ENCODE measurements at regions not wholly inside any gene's neighbourhood (a gene's known extent, or its start where the extent isn't known, plus 50 kb on each side); places are given as distances from the start of the nearest gene placed in this dataset.

DNA sequence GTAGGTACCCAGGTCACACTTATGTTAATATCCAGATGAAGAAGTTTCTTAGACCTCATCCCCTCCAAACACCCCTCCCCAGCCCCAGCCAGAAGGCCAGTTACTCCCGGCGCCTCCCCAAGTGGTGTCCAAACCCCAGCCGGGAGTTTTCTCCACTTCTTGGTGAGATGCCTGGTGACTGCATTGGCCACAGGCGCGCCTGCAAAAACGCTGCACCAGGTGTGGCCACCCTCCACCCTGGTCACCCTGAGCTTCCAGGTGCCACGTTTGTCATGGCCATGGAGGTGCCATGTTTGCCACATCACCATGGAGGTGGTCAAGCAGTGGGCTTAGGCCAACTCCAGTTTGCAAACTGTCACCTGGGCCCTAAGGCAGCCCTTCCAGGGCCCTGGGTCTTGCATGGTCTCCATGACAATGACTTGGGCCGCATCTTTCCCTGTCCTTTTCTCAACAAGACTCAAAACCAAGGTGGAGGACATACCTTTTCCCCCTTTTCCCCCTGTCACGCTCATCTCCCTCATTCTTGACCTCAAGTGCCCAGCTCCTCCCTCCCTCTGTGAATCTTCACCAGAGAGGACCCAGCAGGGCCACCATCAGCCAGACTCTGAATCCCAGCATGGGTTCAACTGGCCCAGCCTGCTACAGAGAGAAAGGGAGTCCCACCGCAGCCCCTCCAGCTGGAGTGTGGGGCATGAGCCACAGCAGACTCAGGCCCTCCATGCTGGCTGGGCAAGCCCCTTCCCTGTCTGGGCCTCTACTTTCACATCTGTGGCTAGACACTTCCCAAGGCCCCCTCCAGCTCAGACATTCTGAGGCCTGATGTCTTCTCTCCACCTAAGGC is 125.9 kb upstream of the ZBTB40 start:
- H3K4ac ChIP-seq (ENCODE audit: low read depth, low read length) = no peak overlapping the region
- H3K79me2 ChIP-seq (ENCODE audit: control insufficient read depth, insufficient read depth, low read length) = no peaks in the 10 kb centered on the region
- no peak overlapping the region for H2BK15ac ChIP-seq (replicated peaks; ENCODE audit: low read depth)
- H2BK5ac ChIP-seq (ENCODE audit: low read length) = no peak overlapping the region
- H3K4me1 ChIP-seq (ENCODE audit: control insufficient read depth, low read depth, low read length) = no peaks in the 10 kb centered on the region
- H3K18ac ChIP-seq (ENCODE audit: low read length) = no peak overlapping the region
- no peak overlapping the region for H3K4me2 ChIP-seq (ENCODE audit: low read length)
- H3K27ac ChIP-seq (ENCODE audit: low read depth, low read length) = no peak overlapping the region
- no peak overlapping the region for H4K5ac ChIP-seq (ENCODE audit: low read length)
- no peaks in the 10 kb centered on the region for H3K36me3 ChIP-seq (ENCODE audit: control insufficient read depth, insufficient read depth, low read length)
- H3K9ac ChIP-seq (ENCODE audit: low read length) = no peak overlapping the region
- no peak overlapping the region for H2AK5ac ChIP-seq (ENCODE audit: low read length)
- H3K23ac ChIP-seq (ENCODE audit: low read length) = no peak overlapping the region
- no peaks in the 10 kb centered on the region for H3K79me1 ChIP-seq (ENCODE audit: low read length)
- no peaks in the 10 kb centered on the region for H3K27me3 ChIP-seq (ENCODE audit: insufficient read depth, low read length, poor library complexity)
- no peak overlapping the region for H3K56ac ChIP-seq (ENCODE audit: low read length)
- no CpG with 5 or more reads among the region's 10 CpGs for WGBS (ENCODE audit: extremely low coverage, insufficient coverage, low lambda C conversion rate)
- H4K8ac ChIP-seq (ENCODE audit: low read depth, low read length) = no peak overlapping the region
- no peak overlapping the region for H2BK120ac ChIP-seq (ENCODE audit: low read depth, low read length)
- DNase-seq = no peak
- H3K4me3 ChIP-seq (ENCODE audit: low read length) = no peak overlapping the region

DNA sequence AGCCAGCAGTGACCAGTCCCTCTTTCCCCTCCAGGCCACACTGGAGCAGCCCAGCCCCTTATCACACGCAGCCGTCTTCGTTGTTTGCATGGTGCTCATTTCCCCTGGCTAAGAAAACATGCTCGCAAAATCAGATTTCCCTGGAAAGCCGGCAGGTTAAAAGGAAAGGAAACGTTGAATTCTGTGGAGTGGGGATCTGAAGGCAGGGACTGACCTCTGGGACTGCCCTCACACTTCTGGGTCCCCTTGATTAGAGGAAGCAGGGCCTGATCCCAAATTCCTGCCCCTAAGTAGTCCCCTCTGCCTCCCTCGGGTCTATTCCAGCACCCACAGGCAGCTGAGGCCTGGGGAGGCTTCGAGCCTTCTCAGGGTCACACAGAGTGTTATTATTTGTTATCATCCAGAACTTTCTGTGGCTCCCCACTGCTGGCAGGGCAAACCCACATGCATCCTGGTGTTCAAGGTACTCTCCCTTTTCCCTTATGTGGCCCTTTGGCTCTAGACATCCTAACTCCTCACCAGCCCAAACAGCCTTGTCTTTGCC is 125.2 kb upstream of the ZBTB40 start:
- Histone ChIP-seq H4K8ac (ENCODE audit: low read depth, low read length) (no peak overlapping the region), H3K4me2 (ENCODE audit: low read length) (no peak overlapping the region), H3K9ac (ENCODE audit: low read length) (no peak overlapping the region), H4K5ac (ENCODE audit: low read length) (no peak overlapping the region), H2BK15ac (replicated peaks; ENCODE audit: low read depth) (no peak overlapping the region), H3K56ac (ENCODE audit: low read length) (no peak overlapping the region), H2AK5ac (ENCODE audit: low read length) (no peak overlapping the region), H3K23ac (ENCODE audit: low read length) (no peak overlapping the region), H2BK120ac (ENCODE audit: low read depth, low read length) (no peak overlapping the region), H3K4me3 (ENCODE audit: low read length) (no peak overlapping the region), H3K18ac (ENCODE audit: low read length) (no peak overlapping the region), H3K4ac (ENCODE audit: low read depth, low read length) (no peak overlapping the region), H3K79me1 (ENCODE audit: low read length) (no peaks in the 10 kb centered on the region), H3K27ac (ENCODE audit: low read depth, low read length) (no peak overlapping the region), H3K27me3 (ENCODE audit: insufficient read depth, low read length, poor library complexity) (no peaks in the 10 kb centered on the region), H3K36me3 (ENCODE audit: control insufficient read depth, insufficient read depth, low read length) (no peaks in the 10 kb centered on the region), H3K4me1 (ENCODE audit: control insufficient read depth, low read depth, low read length) (no peaks in the 10 kb centered on the region), H3K79me2 (ENCODE audit: control insufficient read depth, insufficient read depth, low read length) (no peaks in the 10 kb centered on the region), H2BK5ac (ENCODE audit: low read length) (no peak overlapping the region)
- no peak for DNase-seq
- no CpG with 5 or more reads among the region's 8 CpGs for WGBS (ENCODE audit: extremely low coverage, insufficient coverage, low lambda C conversion rate)

DNA sequence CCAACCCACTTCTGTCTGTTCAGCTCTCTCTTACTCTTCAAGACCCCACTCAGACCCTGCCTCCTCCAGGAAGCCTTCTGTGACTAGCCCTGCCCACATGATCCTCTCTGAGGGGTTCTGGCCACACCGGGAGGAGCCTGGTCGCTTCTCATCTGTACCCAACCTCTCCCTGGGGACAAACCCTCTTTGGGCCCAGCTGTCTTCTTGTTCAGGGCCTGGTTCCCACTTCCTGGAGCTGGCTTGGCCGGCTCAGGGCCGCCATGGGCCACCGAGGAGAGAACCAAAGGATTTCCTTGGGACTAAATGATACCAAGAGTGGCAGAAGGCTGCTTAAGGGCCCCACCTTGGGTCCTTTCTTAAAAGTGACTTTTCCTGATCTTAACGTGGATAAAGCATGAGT is 124.7 kb upstream of the ZBTB40 start:
- H3K56ac ChIP-seq (ENCODE audit: low read length) = no peak overlapping the region
- WGBS (ENCODE audit: extremely low coverage, insufficient coverage, low lambda C conversion rate) = no CpG with 5 or more reads among the region's 6 CpGs
- no peak overlapping the region for H2BK15ac ChIP-seq (replicated peaks; ENCODE audit: low read depth)
- no peak overlapping the region for H3K9ac ChIP-seq (ENCODE audit: low read length)
- H3K23ac ChIP-seq (ENCODE audit: low read length) = no peak overlapping the region
- H3K79me2 ChIP-seq (ENCODE audit: control insufficient read depth, insufficient read depth, low read length) = no peaks in the 10 kb centered on the region
- H2AK5ac ChIP-seq (ENCODE audit: low read length) = no peak overlapping the region
- no peak overlapping the region for H4K8ac ChIP-seq (ENCODE audit: low read depth, low read length)
- no peak overlapping the region for H3K18ac ChIP-seq (ENCODE audit: low read length)
- no peak overlapping the region for H3K4ac ChIP-seq (ENCODE audit: low read depth, low read length)
- no peak overlapping the region for H2BK5ac ChIP-seq (ENCODE audit: low read length)
- H4K5ac ChIP-seq (ENCODE audit: low read length) = no peak overlapping the region
- no peak for DNase-seq
- no peak overlapping the region for H3K4me3 ChIP-seq (ENCODE audit: low read length)
- no peak overlapping the region for H2BK120ac ChIP-seq (ENCODE audit: low read depth, low read length)
- no peaks in the 10 kb centered on the region for H3K36me3 ChIP-seq (ENCODE audit: control insufficient read depth, insufficient read depth, low read length)
- H3K4me2 ChIP-seq (ENCODE audit: low read length) = no peak overlapping the region
- no peaks in the 10 kb centered on the region for H3K27me3 ChIP-seq (ENCODE audit: insufficient read depth, low read length, poor library complexity)
- H3K4me1 ChIP-seq (ENCODE audit: control insufficient read depth, low read depth, low read length) = no peaks in the 10 kb centered on the region
- no peaks in the 10 kb centered on the region for H3K79me1 ChIP-seq (ENCODE audit: low read length)
- no peak overlapping the region for H3K27ac ChIP-seq (ENCODE audit: low read depth, low read length)

DNA sequence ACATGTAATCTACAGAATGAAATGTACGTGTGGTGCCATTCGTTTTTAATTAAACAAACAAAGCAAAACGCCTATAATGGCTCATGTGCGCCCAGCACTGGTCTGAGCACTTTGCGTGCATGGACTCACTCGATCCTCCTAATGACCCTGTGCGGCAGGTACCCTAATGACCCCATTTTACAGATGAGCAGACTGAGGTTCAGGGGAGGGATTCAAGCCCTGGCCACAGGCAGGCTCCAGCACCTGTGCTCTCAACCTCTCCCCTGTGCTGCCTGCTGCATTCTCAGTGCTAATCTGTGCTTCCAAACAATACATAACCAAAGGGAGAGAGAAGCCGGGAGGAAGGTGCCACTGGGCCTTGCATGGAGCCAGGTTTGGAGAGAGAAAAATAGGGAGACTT is 124.2 kb upstream of the ZBTB40 start:
- no peaks in the 10 kb centered on the region for H3K4me1 ChIP-seq (ENCODE audit: control insufficient read depth, low read depth, low read length)
- no peak overlapping the region for H3K4me2 ChIP-seq (ENCODE audit: low read length)
- H3K27ac ChIP-seq (ENCODE audit: low read depth, low read length) = no peak overlapping the region
- H4K8ac ChIP-seq (ENCODE audit: low read depth, low read length) = no peak overlapping the region
- no peak overlapping the region for H3K18ac ChIP-seq (ENCODE audit: low read length)
- no peak for DNase-seq
- no peak overlapping the region for H2BK5ac ChIP-seq (ENCODE audit: low read length)
- H3K27me3 ChIP-seq (ENCODE audit: insufficient read depth, low read length, poor library complexity) = no peaks in the 10 kb centered on the region
- no peak overlapping the region for H4K5ac ChIP-seq (ENCODE audit: low read length)
- no peak overlapping the region for H2BK120ac ChIP-seq (ENCODE audit: low read depth, low read length)
- no peak overlapping the region for H2AK5ac ChIP-seq (ENCODE audit: low read length)
- H3K9ac ChIP-seq (ENCODE audit: low read length) = no peak overlapping the region
- H3K56ac ChIP-seq (ENCODE audit: low read length) = no peak overlapping the region
- WGBS (ENCODE audit: extremely low coverage, insufficient coverage, low lambda C conversion rate) = no CpG with 5 or more reads among the region's 8 CpGs
- H3K79me2 ChIP-seq (ENCODE audit: control insufficient read depth, insufficient read depth, low read length) = no peaks in the 10 kb centered on the region
- no peak overlapping the region for H3K4ac ChIP-seq (ENCODE audit: low read depth, low read length)
- no peaks in the 10 kb centered on the region for H3K79me1 ChIP-seq (ENCODE audit: low read length)
- no peak overlapping the region for H3K4me3 ChIP-seq (ENCODE audit: low read length)
- H2BK15ac ChIP-seq (replicated peaks; ENCODE audit: low read depth) = no peak overlapping the region
- no peak overlapping the region for H3K23ac ChIP-seq (ENCODE audit: low read length)
- H3K36me3 ChIP-seq (ENCODE audit: control insufficient read depth, insufficient read depth, low read length) = no peaks in the 10 kb centered on the region

DNA sequence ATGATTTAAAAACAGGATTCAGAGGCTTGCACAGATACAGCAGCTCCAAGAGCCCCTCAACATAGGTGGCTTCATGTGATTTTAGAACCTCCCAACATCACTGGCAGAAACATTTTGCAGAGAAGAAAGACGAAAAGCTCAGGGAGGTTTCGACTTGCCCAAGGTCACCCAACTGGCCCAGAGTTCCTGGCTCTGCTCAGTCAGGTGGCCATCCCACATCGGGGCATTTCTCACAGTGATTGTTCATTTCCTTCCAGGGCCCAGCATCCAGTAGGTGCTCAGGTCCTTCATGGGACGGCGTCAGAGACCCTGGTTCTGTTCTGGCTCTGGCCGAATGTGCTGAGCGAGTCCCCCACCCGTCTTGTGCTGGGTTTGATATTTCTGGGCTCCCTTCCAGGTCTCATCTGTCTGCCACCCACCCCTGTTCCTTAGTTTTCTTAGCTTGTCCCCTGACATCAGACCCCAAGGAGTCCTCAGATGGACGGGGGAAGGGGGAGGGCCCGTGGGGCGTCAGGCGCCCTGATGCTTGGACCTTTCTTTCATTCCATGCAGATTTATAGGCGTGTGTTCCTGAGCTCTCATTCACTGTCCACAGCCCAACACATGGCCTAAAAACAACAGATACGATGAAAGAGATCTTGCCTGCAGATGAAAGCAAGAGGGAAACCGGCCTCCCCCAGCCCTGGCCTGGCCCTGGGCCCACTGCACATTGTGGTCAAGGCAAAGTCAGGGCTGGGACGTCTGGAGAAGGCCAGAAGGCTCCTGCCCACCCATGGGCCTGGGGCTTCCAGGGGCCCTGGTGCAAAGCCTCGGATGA is 123.1 kb upstream of the ZBTB40 start:
- H3K27me3 ChIP-seq (ENCODE audit: insufficient read depth, low read length, poor library complexity) = no peaks in the 10 kb centered on the region
- H3K27ac ChIP-seq (ENCODE audit: low read depth, low read length) = no peak overlapping the region
- H2BK15ac ChIP-seq (replicated peaks; ENCODE audit: low read depth) = no peak overlapping the region
- H3K23ac ChIP-seq (ENCODE audit: low read length) = no peak overlapping the region
- no peak overlapping the region for H3K4ac ChIP-seq (ENCODE audit: low read depth, low read length)
- no peak overlapping the region for H2BK5ac ChIP-seq (ENCODE audit: low read length)
- no peak overlapping the region for H3K4me2 ChIP-seq (ENCODE audit: low read length)
- WGBS (ENCODE audit: extremely low coverage, insufficient coverage, low lambda C conversion rate) = no CpG with 5 or more reads among the region's 17 CpGs
- no peak overlapping the region for H3K9ac ChIP-seq (ENCODE audit: low read length)
- H3K79me2 ChIP-seq (ENCODE audit: control insufficient read depth, insufficient read depth, low read length) = no peaks in the 10 kb centered on the region
- H3K36me3 ChIP-seq (ENCODE audit: control insufficient read depth, insufficient read depth, low read length) = no peaks in the 10 kb centered on the region
- no peak overlapping the region for H3K4me3 ChIP-seq (ENCODE audit: low read length)
- no peak overlapping the region for H3K56ac ChIP-seq (ENCODE audit: low read length)
- no peaks in the 10 kb centered on the region for H3K4me1 ChIP-seq (ENCODE audit: control insufficient read depth, low read depth, low read length)
- H4K8ac ChIP-seq (ENCODE audit: low read depth, low read length) = no peak overlapping the region
- no peak for DNase-seq
- H4K5ac ChIP-seq (ENCODE audit: low read length) = no peak overlapping the region
- no peak overlapping the region for H3K18ac ChIP-seq (ENCODE audit: low read length)
- H3K79me1 ChIP-seq (ENCODE audit: low read length) = no peaks in the 10 kb centered on the region
- no peak overlapping the region for H2BK120ac ChIP-seq (ENCODE audit: low read depth, low read length)
- H2AK5ac ChIP-seq (ENCODE audit: low read length) = no peak overlapping the region

Data from mesendoderm (in vitro differentiated cells).